Lower leg skin (tissue), 4 donors: ENCODE measurements at regions not wholly inside any gene's neighbourhood (a gene's known extent, or its start where the extent isn't known, plus 50 kb on each side); places are given as distances from the start of the nearest gene placed in this dataset.

Experiments used
- DNase-seq, 2 donors: peaks; one replicate each; pipeline ENCODE4 v3.0.0-alpha.2; 2019; ENCODE audit warnings: low spot score in 2 of 2
- H3K4me3 ChIP-seq: fragments of 200-600 bp; sonication (generic); 2 replicates; pipeline ENCODE4 v1.5.1; 2017; ENCODE audit warnings: mild to moderate bottlenecking, low read depth; ENCODE audit not compliant: poor library complexity, severe bottlenecking
- CTCF ChIP-seq, 3 donors: fragments of 450-650 bp; IDR thresholded peaks; one replicate each; pipeline ENCODE4 v1.5.1; 2016; ENCODE audit warnings: antibody characterized with exemption in 3 of 3, mild to moderate bottlenecking in 3 of 3, moderate library complexity in 2 of 3
- POLR2A ChIP-seq, 2 donors: fragments of 450-650 bp; IDR thresholded peaks; one replicate each; pipeline ENCODE4 v1.6.1; 2016 to 2017; ENCODE audit warnings: antibody characterized with exemption in 2 of 2, mild to moderate bottlenecking in 1 of 2, moderate library complexity in 1 of 2
- WGBS, 2 donors: methylation state at CpG; one replicate each; pipeline ENCODE4 v1.1.5; 2018; 5-methylcytosine and 5-hydroxymethylcytosine counted together
- intact Hi-C: fragments of 100-400 bp; cut with DNase I; formaldehyde crosslinking; loops from one replicate; pipeline ENCODE4 v1.15.0; 2023; ENCODE audit warnings: low total_unique reads

- WGBS, 2 donors = 60 to 63% methylated on average over 4 of the region's 4 CpGs
- no peak overlapping the region for H3K4me3 ChIP-seq
- no peak for TF ChIP-seq POLR2A (IDR thresholded peaks at IDR 0.05)
- TF ChIP-seq CTCF (IDR thresholded peaks at IDR 0.05) = no peak
- intact Hi-C loops = no loop called here
- DNase-seq = no peak
Measured at GRCh38 chr2:37851428-37851827, 73.7 kb upstream of the RMDN2 start.

GRCh38 chr2:37851828-37852584 lies 73.1 kb upstream of the RMDN2 start:
- intact Hi-C loops = no loop called here
- WGBS, 2 donors = 57 to 59% methylated on average over 3 of the region's 3 CpGs
- no peak overlapping the region for H3K4me3 ChIP-seq
- DNase-seq = no peak
- TF ChIP-seq POLR2A (IDR thresholded peaks at IDR 0.05) (no peak), CTCF (IDR thresholded peaks at IDR 0.05) (no peak)

GRCh38 chr2:37852585-37853014 lies 72.5 kb upstream of the RMDN2 start:
- peak in 1 of 2 donors; percentile 50 for DNase-seq
- 89 to 95% methylated on average over 1 of the region's 1 CpG for WGBS, 2 donors
- intact Hi-C loops = no loop called here
- TF ChIP-seq CTCF (IDR thresholded peaks at IDR 0.05) (no peak), POLR2A (IDR thresholded peaks at IDR 0.05) (no peak)
- no peak overlapping the region for H3K4me3 ChIP-seq

GRCh38 chr2:37854676-37855282 lies 70.3 kb upstream of the RMDN2 start:
- intact Hi-C loops = no loop called here
- peak in 1 of 2 donors; percentile 70 for DNase-seq
- H3K4me3 ChIP-seq = no peak overlapping the region
- 73 to 81% methylated on average over 7 of the region's 7 CpGs for WGBS, 2 donors
- TF ChIP-seq POLR2A (IDR thresholded peaks at IDR 0.05) (no peak), CTCF (IDR thresholded peaks at IDR 0.05) (no peak)

- intact Hi-C loops = no loop called here
- 25 to 29% methylated on average over 10 to 13 of the region's 13 CpGs for WGBS, 2 donors
- H3K4me3 ChIP-seq = no peak overlapping the region
- TF ChIP-seq POLR2A (IDR thresholded peaks at IDR 0.05) (no peak), CTCF (IDR thresholded peaks at IDR 0.05) (no peak)
- peak; percentile 41 to 87 for DNase-seq
Measured at GRCh38 chr2:37855283-37856041, 69.6 kb upstream of the RMDN2 start.
